ENCODE measurements at regions not wholly inside any gene's neighbourhood (a gene's known extent, or its start where the extent isn't known, plus 50 kb on each side); places are given as distances from the start of the nearest gene placed in this dataset.
"Not testable (repeated sequence)": the region's sequence is repeated elsewhere in the genome, so short reads cannot be mapped to it uniquely, and the experiment has no call there.

- DNase-seq (ENCODE audit: low spot score), result not testable (repeated sequence)
Observed at GRCh38 chr12:91733846-91734245, 411.8 kb downstream of the BTG1 start.

- DNase-seq (ENCODE audit: low spot score), result no peak
Observed at GRCh38 chr12:91732086-91732485, 413.6 kb downstream of the BTG1 start.

GRCh38 chr12:91729543-91729942 lies 416.1 kb downstream of the BTG1 start:
- no peak for DNase-seq (ENCODE audit: low spot score)

- no peak for DNase-seq (ENCODE audit: low spot score)
Observed at GRCh38 chr12:91723191-91723590, 422.5 kb downstream of the BTG1 start.

- no peak for DNase-seq (ENCODE audit: low spot score)
Observed at GRCh38 chr12:91722072-91722471, 423.6 kb downstream of the BTG1 start.

GRCh38 chr12:91721023-91721422 lies 424.6 kb downstream of the BTG1 start:
- DNase-seq (ENCODE audit: low spot score), result no peak

GRCh38 chr12:91718326-91718725 lies 427.3 kb downstream of the BTG1 start:
- no peak for DNase-seq (ENCODE audit: low spot score)

GRCh38 chr12:91717804-91718203 lies 427.8 kb downstream of the BTG1 start:
- DNase-seq (ENCODE audit: low spot score), result no peak

GRCh38 chr12:91711925-91712324 lies 433.7 kb downstream of the BTG1 start:
- not testable (repeated sequence) for DNase-seq (ENCODE audit: low spot score)

- no peak for DNase-seq (ENCODE audit: low spot score)
Observed at GRCh38 chr12:91706466-91706865, 439.2 kb downstream of the BTG1 start.

- DNase-seq (ENCODE audit: low spot score), result no peak
Observed at GRCh38 chr12:91704446-91704845, 441.2 kb downstream of the BTG1 start.

- no peak for DNase-seq (ENCODE audit: low spot score)
Observed at GRCh38 chr12:91703491-91704283, 442.0 kb downstream of the BTG1 start.

GRCh38 chr12:91702843-91703425 lies 442.7 kb downstream of the BTG1 start:
- DNase-seq (ENCODE audit: low spot score), result no peak

- DNase-seq (ENCODE audit: low spot score), result no peak
Observed at GRCh38 chr12:91695964-91696363, 449.7 kb downstream of the BTG1 start.

- DNase-seq (ENCODE audit: low spot score), result not testable (repeated sequence)
Observed at GRCh38 chr12:91695406-91695805, 450.2 kb downstream of the BTG1 start.

GRCh38 chr12:91690531-91690930 lies 455.1 kb downstream of the BTG1 start:
- DNase-seq (ENCODE audit: low spot score), result no peak

GRCh38 chr12:91687052-91688017 lies 458.3 kb downstream of the BTG1 start:
- DNase-seq (ENCODE audit: low spot score), result peak; percentile 14

- DNase-seq (ENCODE audit: low spot score), result peak; percentile 6
Observed at GRCh38 chr12:91685917-91686316, 459.7 kb downstream of the BTG1 start.

GRCh38 chr12:91681751-91682150 lies 463.9 kb downstream of the BTG1 start:
- DNase-seq (ENCODE audit: low spot score), result no peak

GRCh38 chr12:91680864-91681263 lies 464.8 kb downstream of the BTG1 start:
- DNase-seq (ENCODE audit: low spot score), result no peak

GRCh38 chr12:91677556-91677955 lies 468.1 kb downstream of the BTG1 start:
- no peak for DNase-seq (ENCODE audit: low spot score)

GRCh38 chr12:91675401-91675800 lies 470.2 kb downstream of the BTG1 start:
- DNase-seq (ENCODE audit: low spot score), result no peak

GRCh38 chr12:91672130-91672529 lies 473.5 kb downstream of the BTG1 start:
- DNase-seq (ENCODE audit: low spot score), result no peak

All from COLO829 (cell line).